ENCODE measurements at regions not wholly inside any gene's neighbourhood (a gene's known extent, or its start where the extent isn't known, plus 50 kb on each side); places are given as distances from the start of the nearest gene placed in this dataset.

- no peaks in the 10 kb centered on the region for H3K4me1 Mint-ChIP-seq (ENCODE audit: low read depth, unreplicated experiment)
- intact Hi-C loops (cut with micrococcal nuclease; ENCODE audit: unreplicated experiment) = no loop called here
- BruUV-seq (replicated peaks) = no TSS peak
- Histone ChIP-seq H3K9me3 (no peaks in the 10 kb centered on the region), H3K27me3 (replicated peaks; ENCODE audit: control insufficient read depth, insufficient read depth, low read length) (no peaks in the 10 kb centered on the region), H3K4me3 (ENCODE audit: low read depth, low read length) (no peak overlapping the region), H3K4me1 (no peaks in the 10 kb centered on the region), H3K36me3 (ENCODE audit: control insufficient read depth, insufficient read depth, low read length) (no peaks in the 10 kb centered on the region)
- no peak overlapping the region for H3K27ac Mint-ChIP-seq (ENCODE audit: unreplicated experiment)
- peaks cover 8% of the 10 kb centered on the region for H3K9me3 Mint-ChIP-seq (ENCODE audit: unreplicated experiment)
- H3K36me3 Mint-ChIP-seq (ENCODE audit: insufficient read depth, unreplicated experiment) = no peaks in the 10 kb centered on the region
- ChIA-PET POLR2A (no interaction called here), CTCF (no interaction called here)
- DNase-seq = no peak
- peaks cover 5% of the 10 kb centered on the region for H3K27me3 Mint-ChIP-seq (ENCODE audit: insufficient read depth, unreplicated experiment)
- no peak overlapping the region for H3K4me3 Mint-ChIP-seq (ENCODE audit: unreplicated experiment)
- TF ChIP-seq CTCF (IDR thresholded peaks at IDR 0.05; ENCODE audit: insufficient read depth in 1 of 2, low read depth in 1 of 2, low read length in 1 of 2, severe bottlenecking in 1 of 2, unreplicated experiment in 1 of 2) = no peak
Measured at GRCh38 chr5:96577909-96578308, 84.3 kb upstream of the CAST start.

GRCh38 chr5:96579711-96580110 is 82.5 kb upstream of the CAST start:
- no peak overlapping the region for H3K4me3 ChIP-seq (ENCODE audit: low read depth, low read length)
- ChIA-PET CTCF (no interaction called here), POLR2A (no interaction called here)
- H3K36me3 ChIP-seq (ENCODE audit: control insufficient read depth, insufficient read depth, low read length) = no peaks in the 10 kb centered on the region
- no peak overlapping the region for H3K27ac Mint-ChIP-seq (ENCODE audit: unreplicated experiment)
- H3K36me3 Mint-ChIP-seq (ENCODE audit: insufficient read depth, unreplicated experiment) = no peaks in the 10 kb centered on the region
- no peaks in the 10 kb centered on the region for H3K4me1 ChIP-seq
- intact Hi-C loops (cut with micrococcal nuclease; ENCODE audit: unreplicated experiment) = no loop called here
- H3K27me3 ChIP-seq (replicated peaks; ENCODE audit: control insufficient read depth, insufficient read depth, low read length) = no peaks in the 10 kb centered on the region
- no peak for TF ChIP-seq CTCF (IDR thresholded peaks at IDR 0.05; ENCODE audit: insufficient read depth in 1 of 2, low read depth in 1 of 2, low read length in 1 of 2, severe bottlenecking in 1 of 2, unreplicated experiment in 1 of 2)
- peaks cover 8% of the 10 kb centered on the region for H3K27me3 Mint-ChIP-seq (ENCODE audit: insufficient read depth, unreplicated experiment)
- H3K9me3 ChIP-seq = no peaks in the 10 kb centered on the region
- no peaks in the 10 kb centered on the region for H3K4me1 Mint-ChIP-seq (ENCODE audit: low read depth, unreplicated experiment)
- no peak for DNase-seq
- BruUV-seq (replicated peaks) = no TSS peak
- peaks cover 8% of the 10 kb centered on the region for H3K9me3 Mint-ChIP-seq (ENCODE audit: unreplicated experiment)
- no peak overlapping the region for H3K4me3 Mint-ChIP-seq (ENCODE audit: unreplicated experiment)

GRCh38 chr5:96582343-96582742 is 79.8 kb upstream of the CAST start:
- no peak overlapping the region for H3K4me3 ChIP-seq (ENCODE audit: low read depth, low read length)
- Mint-ChIP-seq H3K36me3 (ENCODE audit: insufficient read depth, unreplicated experiment) (no peaks in the 10 kb centered on the region), H3K4me1 (ENCODE audit: low read depth, unreplicated experiment) (no peaks in the 10 kb centered on the region), H3K9me3 (ENCODE audit: unreplicated experiment) (peaks cover 4% of the 10 kb centered on the region), H3K27ac (ENCODE audit: unreplicated experiment) (no peak overlapping the region), H3K27me3 (ENCODE audit: insufficient read depth, unreplicated experiment) (peaks cover 11% of the 10 kb centered on the region), H3K4me3 (ENCODE audit: unreplicated experiment) (no peak overlapping the region)
- H3K36me3 ChIP-seq (ENCODE audit: control insufficient read depth, insufficient read depth, low read length) = no peaks in the 10 kb centered on the region
- ChIA-PET CTCF (no interaction called here), POLR2A (no interaction called here)
- no peak for DNase-seq
- no peaks in the 10 kb centered on the region for H3K9me3 ChIP-seq
- no peak for TF ChIP-seq CTCF (IDR thresholded peaks at IDR 0.05; ENCODE audit: insufficient read depth in 1 of 2, low read depth in 1 of 2, low read length in 1 of 2, severe bottlenecking in 1 of 2, unreplicated experiment in 1 of 2)
- H3K4me1 ChIP-seq = no peaks in the 10 kb centered on the region
- no peaks in the 10 kb centered on the region for H3K27me3 ChIP-seq (replicated peaks; ENCODE audit: control insufficient read depth, insufficient read depth, low read length)
- intact Hi-C loops (cut with micrococcal nuclease; ENCODE audit: unreplicated experiment) = no loop called here
- no TSS peak for BruUV-seq (replicated peaks)
